ENCODE measurements at regions not wholly inside any gene's neighbourhood (a gene's known extent, or its start where the extent isn't known, plus 50 kb on each side); places are given as distances from the start of the nearest gene placed in this dataset.

DNA sequence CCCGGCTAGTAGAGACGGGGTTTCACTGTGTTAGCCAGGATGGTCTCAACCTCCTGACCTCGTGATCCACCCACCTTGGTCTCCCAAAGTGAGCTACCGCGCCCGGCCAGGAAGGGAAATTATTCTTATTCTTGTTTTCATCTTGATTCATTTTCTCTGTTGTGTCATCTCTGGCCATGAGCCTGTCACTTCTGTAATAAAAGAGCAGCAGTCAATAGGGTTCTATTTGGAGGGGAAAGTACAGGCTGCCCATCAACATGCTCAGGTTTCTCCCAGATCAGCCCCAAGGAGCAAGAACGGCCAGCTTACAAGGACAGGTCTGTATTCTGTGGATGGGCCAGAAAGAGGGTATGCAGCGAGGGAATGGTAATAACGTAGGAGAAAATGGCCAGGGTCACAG lies 345.0 kb downstream of the PREX1 start:
- Histone ChIP-seq H3K27ac (ENCODE audit: low read depth, low read length) (no peak overlapping the region), H3K27me3 (ENCODE audit: control insufficient read depth in 1 of 2, insufficient read depth in 2 of 2, low read length in 2 of 2) (peaks cover 9 to 12% of the 10 kb centered on the region in 2 donors), H3K9ac (ENCODE audit: low read depth in 1 of 2, low read length in 2 of 2) (no peak overlapping the region), H3K9me3 (ENCODE audit: control insufficient read depth in 1 of 2, low read length in 2 of 2) (no peaks in the 10 kb centered on the region), H3K36me3 (ENCODE audit: control insufficient read depth in 1 of 2, insufficient read depth in 2 of 2, low read length in 2 of 2) (no peaks in the 10 kb centered on the region), H3K4me3 (ENCODE audit: low read depth in 1 of 2, low read length in 2 of 2) (no peak overlapping the region), H3K4me1 (ENCODE audit: control insufficient read depth in 1 of 2, insufficient read depth in 2 of 2, low read length in 2 of 2) (no peaks in the 10 kb centered on the region)

DNA sequence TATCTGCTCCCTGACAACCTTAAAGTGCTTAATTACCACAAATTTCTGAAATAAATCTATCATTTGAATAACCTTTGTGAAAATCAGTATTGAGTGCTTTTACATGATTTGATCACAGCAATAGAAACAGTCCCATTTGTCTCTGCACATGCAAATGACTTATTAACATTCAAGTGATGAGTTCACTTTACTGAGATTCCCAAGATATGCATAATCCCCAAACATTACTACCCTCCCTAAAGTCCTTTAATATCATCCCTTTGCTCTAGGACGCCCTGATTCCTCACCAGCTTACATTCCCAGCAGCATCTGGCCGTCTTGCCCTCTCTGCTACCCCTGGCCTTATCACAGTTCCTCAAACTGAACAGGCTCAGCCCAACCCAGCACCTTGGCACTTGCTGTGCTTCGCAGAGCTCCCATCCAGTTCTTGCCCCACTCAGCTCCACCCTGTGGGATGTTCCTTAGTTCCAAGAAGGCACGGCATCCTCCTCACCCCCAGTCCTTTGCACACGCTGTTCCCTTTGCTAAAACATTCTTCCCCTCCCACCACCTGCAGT lies 347.5 kb downstream of the PREX1 start:
- no peak overlapping the region for H3K9ac ChIP-seq (ENCODE audit: low read depth in 1 of 2, low read length in 2 of 2)
- no peaks in the 10 kb centered on the region for H3K9me3 ChIP-seq (ENCODE audit: control insufficient read depth in 1 of 2, low read length in 2 of 2)
- no peaks in the 10 kb centered on the region for H3K4me1 ChIP-seq (ENCODE audit: control insufficient read depth in 1 of 2, insufficient read depth in 2 of 2, low read length in 2 of 2)
- no peak overlapping the region for H3K27ac ChIP-seq (ENCODE audit: low read depth, low read length)
- H3K4me3 ChIP-seq (ENCODE audit: low read depth in 1 of 2, low read length in 2 of 2), result no peak overlapping the region
- no peaks in the 10 kb centered on the region for H3K36me3 ChIP-seq (ENCODE audit: control insufficient read depth in 1 of 2, insufficient read depth in 2 of 2, low read length in 2 of 2)
- H3K27me3 ChIP-seq (ENCODE audit: control insufficient read depth in 1 of 2, insufficient read depth in 2 of 2, low read length in 2 of 2), result peaks cover 11 to 12% of the 10 kb centered on the region in 2 donors

DNA sequence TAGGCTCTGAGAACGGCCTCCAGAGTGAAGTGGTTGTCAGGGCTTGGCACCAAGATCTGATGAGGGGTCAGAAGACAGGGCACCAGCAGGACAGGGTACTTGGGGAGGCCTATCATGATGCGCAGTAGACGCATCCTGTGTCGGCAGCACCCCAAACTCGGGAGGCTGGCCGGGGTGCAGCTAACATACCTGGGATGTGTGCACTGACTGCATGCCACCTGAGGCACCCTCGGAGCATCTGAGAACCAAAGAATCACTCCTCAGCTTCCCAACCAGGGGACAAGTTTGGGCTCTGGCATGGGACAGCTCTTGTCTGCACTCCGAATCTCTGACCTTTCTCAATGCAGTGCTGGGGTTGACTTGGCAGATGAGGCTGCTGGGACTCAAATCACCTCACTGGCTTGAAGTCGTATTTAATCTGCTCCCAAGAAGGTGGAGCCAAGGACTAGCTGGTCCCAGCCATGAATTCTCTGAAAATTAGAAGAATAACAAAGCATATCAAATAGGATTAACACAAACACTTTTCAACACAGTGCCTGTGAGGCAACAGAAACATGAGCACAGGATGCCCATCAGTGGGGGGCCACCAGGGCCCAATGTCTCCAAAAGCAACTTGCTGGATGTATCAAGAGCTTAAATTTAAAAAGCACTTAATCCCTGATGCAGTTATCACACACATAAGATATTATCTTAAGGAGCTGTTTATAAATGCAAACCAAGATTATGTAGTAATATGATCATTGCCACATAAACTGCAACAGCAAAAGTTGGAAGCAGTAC lies 348.8 kb downstream of the PREX1 start:
- Histone ChIP-seq H3K4me1 (ENCODE audit: control insufficient read depth in 1 of 2, insufficient read depth in 2 of 2, low read length in 2 of 2) (no peaks in the 10 kb centered on the region), H3K9ac (ENCODE audit: low read depth in 1 of 2, low read length in 2 of 2) (no peak overlapping the region), H3K4me3 (ENCODE audit: low read depth in 1 of 2, low read length in 2 of 2) (no peak overlapping the region), H3K36me3 (ENCODE audit: control insufficient read depth in 1 of 2, insufficient read depth in 2 of 2, low read length in 2 of 2) (no peaks in the 10 kb centered on the region), H3K27me3 (ENCODE audit: control insufficient read depth in 1 of 2, insufficient read depth in 2 of 2, low read length in 2 of 2) (peaks cover 11 to 12% of the 10 kb centered on the region in 2 donors), H3K9me3 (ENCODE audit: control insufficient read depth in 1 of 2, low read length in 2 of 2) (no peaks in the 10 kb centered on the region), H3K27ac (ENCODE audit: low read depth, low read length) (no peak overlapping the region)

DNA sequence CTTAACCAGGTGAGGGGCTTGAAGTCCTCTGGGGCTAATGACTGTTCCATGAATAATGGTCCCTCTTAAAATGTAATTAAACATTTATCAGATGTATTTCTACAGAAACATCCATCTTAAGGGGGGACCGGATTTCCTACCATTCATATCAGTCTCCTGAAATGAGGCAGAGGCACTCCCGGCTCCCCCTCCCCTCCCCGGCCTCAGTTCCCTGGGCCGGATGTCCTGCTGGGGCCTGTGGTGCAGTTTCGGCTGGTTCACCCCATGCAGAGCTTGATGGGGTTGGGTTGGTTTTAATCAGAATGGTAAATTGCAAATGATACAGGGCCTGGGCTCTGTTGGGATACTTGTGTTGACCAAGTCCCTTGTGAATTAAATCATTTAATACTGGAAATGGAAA lies 349.4 kb downstream of the PREX1 start:
- no peaks in the 10 kb centered on the region for H3K4me1 ChIP-seq (ENCODE audit: control insufficient read depth in 1 of 2, insufficient read depth in 2 of 2, low read length in 2 of 2)

DNA sequence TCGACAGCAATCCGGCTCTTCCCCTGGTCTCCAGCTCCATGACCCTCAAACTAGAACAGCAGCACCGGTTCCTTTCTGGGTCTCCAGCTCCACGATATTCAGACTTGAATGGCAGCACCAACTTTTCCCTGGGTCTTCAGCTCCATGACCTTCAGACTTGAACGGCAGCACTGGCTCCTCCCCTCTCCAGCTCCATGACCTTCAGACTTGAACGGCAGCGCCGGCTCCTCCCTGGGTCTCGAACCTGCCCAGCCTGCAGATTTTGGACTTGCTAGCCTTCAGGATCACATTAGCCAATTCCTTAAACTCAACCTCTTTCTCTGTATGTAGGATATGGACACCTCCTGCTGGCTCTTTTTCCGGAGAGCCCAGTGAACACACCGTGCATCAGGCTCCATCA lies 350.9 kb downstream of the PREX1 start:
- no peak overlapping the region for H3K9ac ChIP-seq (ENCODE audit: low read depth in 1 of 2, low read length in 2 of 2)

More for the DNA sequence above, 349.4 kb downstream of the PREX1 start:
- Histone ChIP-seq H3K9ac (ENCODE audit: low read depth in 1 of 2, low read length in 2 of 2) (no peak overlapping the region), H3K27ac (ENCODE audit: low read depth, low read length) (no peak overlapping the region), H3K9me3 (ENCODE audit: control insufficient read depth in 1 of 2, low read length in 2 of 2) (no peaks in the 10 kb centered on the region), H3K36me3 (ENCODE audit: control insufficient read depth in 1 of 2, insufficient read depth in 2 of 2, low read length in 2 of 2) (no peaks in the 10 kb centered on the region), H3K27me3 (ENCODE audit: control insufficient read depth in 1 of 2, insufficient read depth in 2 of 2, low read length in 2 of 2) (peaks cover 11 to 12% of the 10 kb centered on the region in 2 donors), H3K4me3 (ENCODE audit: low read depth in 1 of 2, low read length in 2 of 2) (no peak overlapping the region)

DNA sequence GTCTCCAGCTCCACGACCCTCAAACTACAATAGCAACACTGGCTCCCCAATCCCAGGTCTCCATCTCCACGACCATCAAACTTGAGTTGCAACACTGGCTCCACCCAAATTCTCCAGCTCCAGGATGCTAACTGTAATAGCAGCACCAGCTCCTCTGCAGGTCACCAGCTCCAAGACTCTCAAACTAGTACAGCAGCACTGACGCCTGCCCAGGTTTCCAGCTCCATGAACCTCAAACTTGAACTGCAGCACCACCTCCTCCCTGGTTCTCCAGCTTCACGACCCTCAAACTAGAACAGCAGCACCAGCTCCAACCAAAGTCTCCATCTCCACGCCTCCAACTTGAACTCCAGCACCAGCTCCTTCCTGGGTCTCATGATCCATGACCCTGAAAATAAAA lies 353.8 kb downstream of the PREX1 start:
- Histone ChIP-seq H3K27ac (ENCODE audit: low read depth, low read length) (no peak overlapping the region), H3K4me1 (ENCODE audit: control insufficient read depth in 1 of 2, insufficient read depth in 2 of 2, low read length in 2 of 2) (no peaks in the 10 kb centered on the region), H3K9ac (ENCODE audit: low read depth in 1 of 2, low read length in 2 of 2) (no peak overlapping the region), H3K9me3 (ENCODE audit: control insufficient read depth in 1 of 2, low read length in 2 of 2) (no peaks in the 10 kb centered on the region), H3K4me3 (ENCODE audit: low read depth in 1 of 2, low read length in 2 of 2) (no peak overlapping the region), H3K36me3 (ENCODE audit: control insufficient read depth in 1 of 2, insufficient read depth in 2 of 2, low read length in 2 of 2) (no peaks in the 10 kb centered on the region), H3K27me3 (ENCODE audit: control insufficient read depth in 1 of 2, insufficient read depth in 2 of 2, low read length in 2 of 2) (peaks cover 0 to 8% of the 10 kb centered on the region in 2 donors)

More for the DNA sequence above, 350.9 kb downstream of the PREX1 start:
- H3K4me3 ChIP-seq (ENCODE audit: low read depth in 1 of 2, low read length in 2 of 2), result no peak overlapping the region
- H3K36me3 ChIP-seq (ENCODE audit: control insufficient read depth in 1 of 2, insufficient read depth in 2 of 2, low read length in 2 of 2), result no peaks in the 10 kb centered on the region
- H3K9me3 ChIP-seq (ENCODE audit: control insufficient read depth in 1 of 2, low read length in 2 of 2), result no peaks in the 10 kb centered on the region
- H3K4me1 ChIP-seq (ENCODE audit: control insufficient read depth in 1 of 2, insufficient read depth in 2 of 2, low read length in 2 of 2), result no peaks in the 10 kb centered on the region
- H3K27ac ChIP-seq (ENCODE audit: low read depth, low read length), result no peak overlapping the region
- peaks cover 11 to 12% of the 10 kb centered on the region in 2 donors for H3K27me3 ChIP-seq (ENCODE audit: control insufficient read depth in 1 of 2, insufficient read depth in 2 of 2, low read length in 2 of 2)

DNA sequence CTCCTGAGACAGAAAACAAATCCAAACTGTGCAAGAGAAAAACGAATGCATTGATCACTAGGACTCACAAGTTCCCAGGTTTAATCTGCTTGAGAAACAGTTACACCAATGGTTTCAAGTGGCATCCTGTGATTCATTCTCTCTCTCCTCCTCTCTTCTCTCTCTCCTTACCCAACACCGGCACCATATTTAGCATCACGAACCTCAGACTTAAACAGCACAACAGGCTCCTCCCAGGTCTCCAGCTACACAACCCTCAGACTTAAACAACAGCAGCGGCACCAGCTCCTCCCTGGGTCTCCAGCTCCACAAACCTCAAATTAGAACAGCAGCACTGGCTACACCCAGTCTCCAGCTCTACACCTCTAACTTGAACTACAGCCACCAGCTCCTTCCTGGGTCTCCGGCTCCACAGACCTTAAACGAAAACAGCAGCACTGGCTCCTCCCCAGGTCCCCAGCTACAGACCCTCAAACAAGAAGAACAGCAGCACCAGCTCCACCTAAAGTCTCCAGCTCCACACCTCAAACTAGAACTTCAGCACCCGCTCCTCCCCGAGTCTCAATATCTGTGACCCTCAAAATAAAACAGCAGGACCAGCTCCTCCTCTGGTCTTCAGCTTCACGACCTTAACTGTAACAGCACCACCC lies 355.9 kb downstream of the PREX1 start:
- H3K27ac ChIP-seq (ENCODE audit: low read depth, low read length), result no peak overlapping the region
- no peaks in the 10 kb centered on the region for H3K36me3 ChIP-seq (ENCODE audit: control insufficient read depth in 1 of 2, insufficient read depth in 2 of 2, low read length in 2 of 2)
- H3K4me1 ChIP-seq (ENCODE audit: control insufficient read depth in 1 of 2, insufficient read depth in 2 of 2, low read length in 2 of 2), result no peaks in the 10 kb centered on the region
- no peaks in the 10 kb centered on the region for H3K9me3 ChIP-seq (ENCODE audit: control insufficient read depth in 1 of 2, low read length in 2 of 2)
- peaks cover 0 to 2% of the 10 kb centered on the region in 2 donors for H3K27me3 ChIP-seq (ENCODE audit: control insufficient read depth in 1 of 2, insufficient read depth in 2 of 2, low read length in 2 of 2)
- H3K9ac ChIP-seq (ENCODE audit: low read depth in 1 of 2, low read length in 2 of 2), result no peak overlapping the region
- no peak overlapping the region for H3K4me3 ChIP-seq (ENCODE audit: low read depth in 1 of 2, low read length in 2 of 2)

DNA sequence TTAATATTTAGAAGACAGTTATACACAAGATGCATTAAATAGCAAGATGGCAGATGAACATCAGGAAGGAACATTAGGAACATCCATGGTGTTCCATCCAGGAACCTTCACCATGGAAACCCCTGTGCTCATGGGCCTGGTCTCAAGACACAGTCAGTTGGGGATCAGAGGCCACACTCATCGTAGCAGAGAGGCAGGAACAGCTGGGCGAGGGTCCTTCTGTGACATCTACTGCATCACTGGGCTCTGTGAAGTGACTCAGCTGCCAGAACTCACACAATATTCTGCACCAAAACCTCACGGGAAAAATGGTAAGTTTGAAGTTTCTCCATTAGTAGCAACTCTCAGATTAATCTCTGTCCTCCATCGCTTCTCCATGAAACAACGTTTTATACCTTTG lies 356.6 kb downstream of the PREX1 start:
- Histone ChIP-seq H3K9me3 (ENCODE audit: control insufficient read depth in 1 of 2, low read length in 2 of 2) (no peaks in the 10 kb centered on the region), H3K4me1 (ENCODE audit: control insufficient read depth in 1 of 2, insufficient read depth in 2 of 2, low read length in 2 of 2) (no peaks in the 10 kb centered on the region), H3K27me3 (ENCODE audit: control insufficient read depth in 1 of 2, insufficient read depth in 2 of 2, low read length in 2 of 2) (peaks cover 0 to 2% of the 10 kb centered on the region in 2 donors), H3K9ac (ENCODE audit: low read depth in 1 of 2, low read length in 2 of 2) (no peak overlapping the region), H3K4me3 (ENCODE audit: low read depth in 1 of 2, low read length in 2 of 2) (no peak overlapping the region), H3K27ac (ENCODE audit: low read depth, low read length) (no peak overlapping the region), H3K36me3 (ENCODE audit: control insufficient read depth in 1 of 2, insufficient read depth in 2 of 2, low read length in 2 of 2) (no peaks in the 10 kb centered on the region)

DNA sequence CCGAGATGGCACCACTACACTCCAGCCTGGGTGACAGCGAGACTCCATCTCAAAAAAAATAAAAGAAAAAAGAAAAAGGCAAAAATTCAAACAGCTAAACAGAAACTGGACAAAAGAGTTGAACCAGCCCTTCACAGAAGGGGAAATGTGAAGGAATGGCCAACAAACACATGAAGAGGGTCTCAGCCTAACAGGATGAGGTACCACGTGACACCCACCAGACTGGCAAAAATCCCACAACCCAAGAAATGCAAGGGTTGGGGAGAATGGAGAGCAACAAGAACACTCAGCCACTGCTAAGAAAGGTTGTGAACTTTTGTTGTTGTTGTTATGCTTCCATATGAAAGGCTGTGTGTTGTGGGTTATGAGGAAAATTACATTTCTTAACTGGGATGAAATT lies 357.7 kb downstream of the PREX1 start:
- peaks cover 0 to 2% of the 10 kb centered on the region in 2 donors for H3K27me3 ChIP-seq (ENCODE audit: control insufficient read depth in 1 of 2, insufficient read depth in 2 of 2, low read length in 2 of 2)
- H3K9ac ChIP-seq (ENCODE audit: low read depth in 1 of 2, low read length in 2 of 2), result no peak overlapping the region
- no peaks in the 10 kb centered on the region for H3K9me3 ChIP-seq (ENCODE audit: control insufficient read depth in 1 of 2, low read length in 2 of 2)
- no peak overlapping the region for H3K27ac ChIP-seq (ENCODE audit: low read depth, low read length)
- H3K4me1 ChIP-seq (ENCODE audit: control insufficient read depth in 1 of 2, insufficient read depth in 2 of 2, low read length in 2 of 2), result no peaks in the 10 kb centered on the region
- H3K36me3 ChIP-seq (ENCODE audit: control insufficient read depth in 1 of 2, insufficient read depth in 2 of 2, low read length in 2 of 2), result no peaks in the 10 kb centered on the region
- H3K4me3 ChIP-seq (ENCODE audit: low read depth in 1 of 2, low read length in 2 of 2), result no peak overlapping the region

DNA sequence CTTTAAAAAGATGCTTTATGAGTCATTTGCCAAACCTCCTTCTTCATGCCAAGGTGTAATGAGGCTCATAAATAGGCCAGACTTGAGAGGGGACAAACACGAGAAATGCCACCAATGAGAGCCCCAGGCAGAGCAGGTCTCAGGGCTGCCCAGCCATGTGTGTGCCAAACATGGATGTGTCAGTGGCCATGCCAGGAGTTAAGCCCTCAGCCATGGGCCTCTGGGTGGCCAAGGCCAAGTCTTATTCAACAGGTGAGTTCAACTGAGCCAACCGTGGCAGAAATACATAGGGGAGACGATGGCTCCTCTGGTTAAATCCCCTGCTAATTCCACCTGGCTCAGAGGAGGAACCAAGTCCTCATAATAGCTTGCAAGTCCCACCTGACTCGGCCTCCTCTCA lies 358.8 kb downstream of the PREX1 start:
- Histone ChIP-seq H3K9ac (ENCODE audit: low read depth in 1 of 2, low read length in 2 of 2) (no peak overlapping the region), H3K4me3 (ENCODE audit: low read depth in 1 of 2, low read length in 2 of 2) (no peak overlapping the region), H3K9me3 (ENCODE audit: control insufficient read depth in 1 of 2, low read length in 2 of 2) (no peaks in the 10 kb centered on the region), H3K36me3 (ENCODE audit: control insufficient read depth in 1 of 2, insufficient read depth in 2 of 2, low read length in 2 of 2) (no peaks in the 10 kb centered on the region), H3K27me3 (ENCODE audit: control insufficient read depth in 1 of 2, insufficient read depth in 2 of 2, low read length in 2 of 2) (peaks cover 0 to 2% of the 10 kb centered on the region in 2 donors), H3K4me1 (ENCODE audit: control insufficient read depth in 1 of 2, insufficient read depth in 2 of 2, low read length in 2 of 2) (no peaks in the 10 kb centered on the region), H3K27ac (ENCODE audit: low read depth, low read length) (no peak overlapping the region)
